Stimulated activated CD4-positive, alpha-beta T cell treated with anti-CD3 and anti-CD28 coated beads, Interleukin-4, amount 100 ng/mL, for 1 hour (primary cell): ENCODE measurements at regions not wholly inside any gene's neighbourhood (a gene's known extent, or its start where the extent isn't known, plus 50 kb on each side); places are given as distances from the start of the nearest gene placed in this dataset.
"Not testable (repeated sequence)": the region's sequence is repeated elsewhere in the genome, so short reads cannot be mapped to it uniquely, and the experiment has no call there.

Experiments used
- DNase-seq: peaks from one replicate; pipeline ENCODE4 v3.0.0-alpha.2; 2020

GRCh38 chr12:127984386-127985055 is 282.4 kb upstream of the TMEM132C start:
- DNase-seq, result no peak

- DNase-seq, result no peak
Observed at GRCh38 chr12:127987199-127987901, 279.6 kb upstream of the TMEM132C start.

GRCh38 chr12:127991485-127991884 is 275.5 kb upstream of the TMEM132C start:
- no peak for DNase-seq

GRCh38 chr12:127998988-127999387 is 268.0 kb upstream of the TMEM132C start:
- DNase-seq, result no peak

- no peak for DNase-seq
Observed at GRCh38 chr12:128004383-128004938, 262.5 kb upstream of the TMEM132C start.

GRCh38 chr12:128007250-128007649 is 259.7 kb upstream of the TMEM132C start:
- no peak for DNase-seq

- no peak for DNase-seq
Observed at GRCh38 chr12:128008341-128008740, 258.6 kb upstream of the TMEM132C start.

- no peak for DNase-seq
Observed at GRCh38 chr12:128009108-128009507, 257.9 kb upstream of the TMEM132C start.

- no peak for DNase-seq
Observed at GRCh38 chr12:128012110-128012509, 254.9 kb upstream of the TMEM132C start.

- no peak for DNase-seq
Observed at GRCh38 chr12:128015276-128015675, 251.7 kb upstream of the TMEM132C start.

GRCh38 chr12:128018067-128018466 is 248.9 kb upstream of the TMEM132C start:
- no peak for DNase-seq

- no peak for DNase-seq
Observed at GRCh38 chr12:128019996-128020544, 246.9 kb upstream of the TMEM132C start.

- DNase-seq, result no peak
Observed at GRCh38 chr12:128021561-128021960, 245.4 kb upstream of the TMEM132C start.

GRCh38 chr12:128025589-128026245 is 241.3 kb upstream of the TMEM132C start:
- DNase-seq, result no peak

GRCh38 chr12:128026696-128027574 is 240.0 kb upstream of the TMEM132C start:
- no peak for DNase-seq

- no peak for DNase-seq
Observed at GRCh38 chr12:128033473-128033872, 233.5 kb upstream of the TMEM132C start.

GRCh38 chr12:128040971-128041370 is 226.0 kb upstream of the TMEM132C start:
- DNase-seq, result no peak

GRCh38 chr12:128042283-128042682 is 224.7 kb upstream of the TMEM132C start:
- DNase-seq, result not testable (repeated sequence)

- DNase-seq, result no peak
Observed at GRCh38 chr12:128042825-128043224, 224.1 kb upstream of the TMEM132C start.

- DNase-seq, result no peak
Observed at GRCh38 chr12:128043317-128043716, 223.7 kb upstream of the TMEM132C start.

GRCh38 chr12:128047266-128048060 is 219.5 kb upstream of the TMEM132C start:
- no peak for DNase-seq

GRCh38 chr12:128052331-128052730 is 214.6 kb upstream of the TMEM132C start:
- DNase-seq, result no peak
